T-helper 2 cell treated with Interferon-gamma antibody and Interleukin-4, amounts not matched to agents 100 ng/mL and 5 ng/mL, for 36 hours (primary cell): ENCODE measurements at regions not wholly inside any gene's neighbourhood (a gene's known extent, or its start where the extent isn't known, plus 50 kb on each side); places are given as distances from the start of the nearest gene placed in this dataset.
"Not testable (repeated sequence)": the region's sequence is repeated elsewhere in the genome, so short reads cannot be mapped to it uniquely, and the experiment has no call there.

ENCODE experiments used
- intact Hi-C: fragments of 100-400 bp; cut with micrococcal nuclease; formaldehyde crosslinking; loops from one replicate; pipeline ENCODE4 v1.15.1; 2023

DNA sequence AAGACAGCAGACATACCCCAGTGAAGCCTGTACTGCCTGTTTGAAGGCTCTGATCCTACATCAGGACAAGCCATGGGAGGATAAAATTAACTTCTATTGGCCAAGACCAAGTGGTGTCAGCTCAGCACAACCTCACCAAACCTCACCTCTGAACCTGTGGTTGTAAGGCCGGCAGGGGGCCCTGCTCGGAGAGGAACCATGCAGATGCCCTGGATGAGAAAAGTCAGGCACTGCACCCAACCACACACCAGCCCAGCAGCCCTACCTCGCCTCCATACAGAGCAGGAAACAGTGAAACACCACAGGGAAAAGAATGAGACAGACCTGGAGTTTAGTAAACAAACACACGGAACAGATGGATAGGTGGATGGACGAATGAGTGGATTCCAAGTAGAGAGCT is 70.0 kb upstream of the PAX7 start:
- intact Hi-C loops: no loop called here

DNA sequence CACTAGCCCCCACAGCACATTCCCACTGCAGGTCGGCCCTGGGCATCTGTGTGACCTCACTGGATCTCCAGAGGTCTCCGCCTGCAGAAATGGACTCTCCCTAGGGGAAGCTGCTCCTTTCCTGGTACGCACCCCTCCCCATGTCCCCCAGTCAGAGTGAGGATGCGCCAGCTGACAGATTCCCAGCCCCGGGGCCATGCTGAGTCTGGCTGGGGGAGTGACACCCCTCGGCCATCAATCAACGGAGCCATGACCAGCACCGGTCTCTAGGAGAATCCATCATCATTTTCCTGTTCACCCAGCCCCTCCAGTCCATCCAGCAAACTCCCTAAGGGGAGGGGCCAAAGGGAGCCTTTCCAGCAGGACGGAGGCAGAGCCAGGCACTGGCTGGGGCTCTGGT is 68.7 kb upstream of the PAX7 start:
- intact Hi-C loops: no loop called here

DNA sequence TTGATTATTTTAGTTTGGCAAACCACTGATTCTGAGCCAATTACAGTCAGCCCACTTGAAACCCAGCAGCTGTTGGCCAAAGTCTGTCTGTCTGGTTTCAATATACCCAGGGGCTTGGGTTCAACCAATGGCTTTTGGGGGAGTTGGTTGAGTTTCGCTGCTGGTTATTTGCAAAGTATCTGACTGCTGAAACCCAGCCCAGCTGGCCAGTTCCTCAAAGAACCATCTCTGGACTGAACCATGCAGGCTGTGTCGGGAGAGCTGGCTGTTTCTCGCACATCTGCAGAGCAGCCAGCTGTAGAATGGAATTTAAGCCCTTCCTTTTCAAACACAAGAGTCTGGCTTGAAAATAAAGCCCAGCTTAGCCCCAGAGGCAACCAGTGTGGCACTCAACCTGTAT is 66.0 kb upstream of the PAX7 start:
- intact Hi-C loops: no loop called here

DNA sequence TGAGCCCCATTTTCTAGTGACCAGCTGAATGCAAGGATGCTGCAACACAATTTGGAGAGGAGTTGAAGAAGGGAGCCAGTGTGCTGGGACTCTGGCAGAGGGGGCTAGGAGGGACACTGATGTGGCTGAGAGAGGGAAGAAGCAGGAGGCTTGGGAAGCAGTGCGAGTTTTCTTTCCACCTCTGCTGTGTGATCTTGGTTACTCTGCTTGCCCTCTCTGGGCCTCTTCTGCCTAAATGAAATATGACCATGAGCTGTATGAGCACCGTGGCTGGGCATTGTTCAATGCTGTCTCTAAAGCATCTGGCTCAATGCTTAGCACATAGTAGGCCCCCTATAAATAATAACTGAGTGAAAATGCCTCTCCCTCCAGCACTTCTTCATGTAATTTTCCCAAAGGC is 65.3 kb upstream of the PAX7 start:
- intact Hi-C loops: no loop called here

DNA sequence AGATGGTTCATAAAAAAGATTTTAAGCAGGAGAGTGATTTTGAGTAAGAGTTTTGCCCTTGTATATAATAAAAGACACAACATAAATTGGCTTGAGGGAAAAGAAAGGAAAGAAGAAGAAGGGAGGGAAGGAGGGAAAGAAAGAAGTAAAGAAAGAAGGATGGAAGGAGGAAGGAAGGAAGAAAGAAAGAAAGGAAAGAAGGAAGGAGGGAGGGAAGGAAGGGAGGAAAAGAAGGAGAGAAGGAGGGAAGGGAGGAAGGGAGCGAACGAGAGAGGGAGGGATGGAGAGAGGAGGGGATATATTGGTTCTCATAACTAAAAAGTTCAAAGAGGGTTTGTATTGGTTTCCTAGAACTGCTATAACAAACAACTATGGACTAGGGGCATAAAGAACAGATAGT is 62.2 kb upstream of the PAX7 start:
- intact Hi-C loops: no loop called here

DNA sequence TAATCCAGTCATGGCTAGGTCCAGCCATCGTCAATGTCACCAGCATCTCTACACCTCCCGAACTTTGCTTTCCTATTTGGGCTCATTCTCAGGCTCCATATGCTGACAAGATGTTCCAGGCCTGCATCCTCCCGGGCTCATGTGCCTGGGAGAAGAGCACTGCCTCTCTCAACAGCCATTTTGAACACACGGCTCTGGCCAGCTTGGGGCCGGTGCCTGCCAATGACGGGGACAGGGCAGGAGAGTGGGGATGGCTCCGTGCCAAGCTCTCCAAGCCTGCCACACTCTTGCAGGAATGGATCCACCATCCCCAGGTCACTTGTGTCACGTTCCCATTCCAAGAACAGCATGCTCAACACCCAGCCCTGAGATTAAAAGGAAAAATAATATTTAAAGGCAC is 61.4 kb upstream of the PAX7 start:
- intact Hi-C loops: no loop called here

DNA sequence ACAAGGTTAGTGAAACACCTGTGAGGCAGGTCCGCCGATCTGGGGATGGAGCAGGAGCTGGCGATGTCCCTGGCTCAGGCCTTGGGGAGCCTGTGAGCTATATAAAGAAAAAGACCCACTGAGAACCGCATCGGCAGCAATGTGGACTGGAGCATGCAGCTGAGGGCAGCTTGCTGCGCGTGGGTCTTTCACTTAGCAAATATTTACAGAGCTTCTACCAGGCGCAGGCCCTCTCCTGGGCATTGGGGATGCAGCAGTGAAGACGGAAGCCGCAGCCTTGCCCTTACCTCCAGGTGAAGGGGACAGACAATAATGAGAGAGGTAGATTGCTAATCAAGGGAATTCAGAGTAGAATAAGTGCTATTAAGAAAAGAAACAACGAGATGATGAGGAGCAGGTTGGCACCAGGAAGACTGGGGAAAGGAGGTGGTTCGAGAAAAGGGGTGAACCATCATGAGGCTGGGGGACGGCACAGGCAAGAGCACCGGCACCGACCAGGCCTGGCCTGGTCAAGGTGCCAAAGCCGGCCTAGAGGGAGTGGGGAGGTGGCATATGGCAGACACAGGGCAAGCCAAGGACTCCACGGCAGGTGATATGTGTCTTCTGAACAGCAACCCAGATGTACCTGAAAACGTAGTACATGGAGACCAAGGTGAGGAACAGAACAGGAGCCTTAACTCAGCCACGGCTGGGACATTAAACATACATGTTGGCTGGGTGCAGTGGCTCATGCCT is 60.7 kb upstream of the PAX7 start:
- intact Hi-C loops: no loop called here

DNA sequence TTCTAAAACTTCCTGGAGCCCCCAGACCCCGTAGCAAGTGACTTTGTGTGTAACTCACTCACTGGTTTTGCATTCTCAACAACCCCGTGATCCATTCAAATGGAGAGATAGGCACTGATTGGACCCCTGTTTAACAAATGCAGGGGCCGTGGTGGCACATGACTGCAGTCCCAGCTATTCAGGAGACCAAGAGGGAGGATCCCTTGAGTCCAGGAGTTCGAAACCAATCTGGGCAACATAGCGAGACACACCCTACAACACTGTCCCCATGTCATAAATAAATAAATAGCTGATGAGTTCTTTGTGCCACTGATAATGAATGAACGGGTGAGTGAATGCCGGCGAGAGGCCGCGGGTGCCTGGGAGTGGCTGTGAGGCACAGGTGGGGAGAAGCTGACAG is 59.4 kb upstream of the PAX7 start:
- intact Hi-C loops: no loop called here

- intact Hi-C loops: no loop called here
Measured at GRCh38 chr1:18572022-18572880, 58.4 kb upstream of the PAX7 start.

GRCh38 chr1:18573170-18573569 is 57.5 kb upstream of the PAX7 start:
- intact Hi-C loops: no loop called here

DNA sequence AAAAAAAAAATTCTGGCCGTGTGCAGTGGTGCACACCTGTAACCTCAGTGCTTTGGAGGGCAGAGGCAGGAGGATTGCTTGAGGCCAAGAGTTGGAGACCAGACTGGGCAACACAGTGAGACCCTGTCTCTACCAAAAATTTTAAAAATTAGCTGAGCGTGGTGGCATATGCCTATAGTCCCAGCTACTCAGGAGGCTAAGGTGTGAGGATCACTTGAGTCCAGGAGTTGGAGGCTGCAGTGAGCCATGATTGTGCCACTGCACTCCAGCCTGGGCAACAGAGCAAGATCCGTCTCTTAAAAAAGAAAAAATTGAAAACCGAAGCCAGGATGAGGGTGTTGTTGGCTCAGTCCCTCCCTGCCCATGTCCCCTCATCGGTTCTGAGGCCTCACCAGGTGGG is 55.9 kb upstream of the PAX7 start:
- intact Hi-C loops: no loop called here

DNA sequence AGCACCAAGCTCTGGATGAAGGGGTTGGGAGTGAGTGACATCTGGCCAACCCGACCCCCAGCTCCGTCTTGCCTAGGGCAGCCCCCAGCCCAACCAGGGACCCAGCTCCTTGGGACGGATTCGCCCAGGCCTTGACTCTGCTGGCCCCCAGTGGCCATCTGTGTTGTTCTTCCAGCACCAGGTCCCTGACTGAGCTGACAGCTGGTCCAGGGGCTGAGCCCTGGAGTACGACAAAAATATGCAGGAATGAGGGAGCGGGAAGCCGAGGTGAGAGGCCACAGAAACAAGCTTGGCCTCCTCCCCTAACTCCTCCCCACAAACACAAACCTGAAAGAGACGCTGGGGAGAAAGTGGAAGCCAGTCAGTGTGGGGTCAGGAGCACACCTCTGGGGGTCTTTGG is 55.0 kb upstream of the PAX7 start:
- intact Hi-C loops: no loop called here

GRCh38 chr1:18578271-18578670 is 52.4 kb upstream of the PAX7 start:
- intact Hi-C loops: no loop called here

DNA sequence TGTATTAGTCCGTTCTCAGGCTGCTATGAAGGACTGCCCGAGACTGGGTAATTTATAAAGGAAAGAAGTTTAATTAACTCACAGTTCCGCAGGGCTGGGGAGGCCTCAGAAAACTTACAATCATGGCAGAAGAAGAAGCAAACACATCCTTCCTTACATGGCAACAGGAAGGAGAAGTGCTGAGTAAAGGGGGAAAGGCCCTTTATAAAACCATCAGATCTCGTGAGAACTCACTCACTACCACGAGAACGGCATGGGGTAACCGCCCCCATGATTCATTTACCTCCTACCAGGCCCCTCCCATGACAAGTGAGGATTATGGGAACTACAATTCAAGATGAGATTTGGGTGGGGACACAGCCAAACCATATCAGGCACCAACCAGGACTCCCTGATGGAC is 51.4 kb upstream of the PAX7 start:
- intact Hi-C loops: not testable (repeated sequence)

DNA sequence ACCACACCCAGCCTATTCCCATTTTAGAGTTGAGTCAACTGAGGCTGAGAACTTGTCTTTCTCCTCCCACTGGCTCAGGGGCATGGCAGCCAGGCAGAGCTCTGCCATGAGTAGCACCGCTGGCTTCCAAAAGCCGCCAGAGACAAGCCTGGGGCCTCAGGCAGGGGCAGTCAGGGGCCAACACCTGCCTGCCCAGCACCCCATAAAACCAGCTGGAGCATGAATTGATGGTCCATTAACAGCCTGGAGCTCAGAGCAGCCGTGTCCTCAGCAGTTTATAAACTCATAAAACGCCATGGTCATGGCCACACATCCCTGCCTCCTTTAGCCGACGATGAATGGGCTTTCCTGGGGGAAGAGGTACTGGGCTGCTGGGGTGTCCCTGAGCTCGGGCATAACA is 50.6 kb upstream of the PAX7 start:
- intact Hi-C loops: no loop called here

- intact Hi-C loops: no loop called here
Measured at GRCh38 chr1:18580691-18581419, 49.8 kb upstream of the PAX7 start.
